Ishikawa (cell line): ENCODE measurements at regions not wholly inside any gene's neighbourhood (a gene's known extent, or its start where the extent isn't known, plus 50 kb on each side); places are given as distances from the start of the nearest gene placed in this dataset.

Source experiments
- CEBPB ChIP-seq: IDR thresholded peaks from 2 replicates; pipeline ENCODE4 v1.6.1; 2012
- CREB1 ChIP-seq: IDR thresholded peaks from 2 replicates; pipeline ENCODE4 v1.6.1; 2012; ENCODE audit warnings: low read depth
- EGR1 ChIP-seq: IDR thresholded peaks from 2 replicates; pipeline ENCODE4 v1.6.1; 2012
- EP300 ChIP-seq: IDR thresholded peaks from 2 replicates; pipeline ENCODE4 v1.6.1; 2012; ENCODE audit warnings: borderline replicate concordance
- FOXM1 ChIP-seq: IDR thresholded peaks from 2 replicates; pipeline ENCODE4 v1.6.1; 2012; ENCODE audit warnings: low read depth, borderline replicate concordance
- NFIC ChIP-seq: IDR thresholded peaks from 2 replicates; pipeline ENCODE4 v1.6.1; 2012
- RAD21 ChIP-seq: IDR thresholded peaks from 2 replicates; pipeline ENCODE4 v1.6.1; 2012; ENCODE audit warnings: low read depth
- REST ChIP-seq: IDR thresholded peaks from 2 replicates; pipeline ENCODE4 v1.6.1; 2012; ENCODE audit warnings: low read depth, mild to moderate bottlenecking
- TAF1 ChIP-seq: IDR thresholded peaks from 2 replicates; pipeline ENCODE4 v1.6.1; 2012; ENCODE audit warnings: low read depth, mild to moderate bottlenecking
- TCF12 ChIP-seq: IDR thresholded peaks from 2 replicates; pipeline ENCODE4 v1.6.1; 2012; ENCODE audit warnings: low read depth
- TEAD4 ChIP-seq: IDR thresholded peaks from 2 replicates; pipeline ENCODE4 v1.6.1; 2012
- USF1 ChIP-seq: IDR thresholded peaks from 2 replicates; pipeline ENCODE4 v1.6.1; 2012
- YY1 ChIP-seq: IDR thresholded peaks from 2 replicates; pipeline ENCODE4 v1.6.1; 2012; ENCODE audit warnings: low read depth
- ZBTB7A ChIP-seq: IDR thresholded peaks from 2 replicates; pipeline ENCODE4 v1.6.1; 2012; ENCODE audit warnings: low read depth
- TF ChIP-seq, protein P1 (sequence below): IDR thresholded peaks from 2 replicates; pipeline ENCODE4 v1.6.1; 2012

DNA sequence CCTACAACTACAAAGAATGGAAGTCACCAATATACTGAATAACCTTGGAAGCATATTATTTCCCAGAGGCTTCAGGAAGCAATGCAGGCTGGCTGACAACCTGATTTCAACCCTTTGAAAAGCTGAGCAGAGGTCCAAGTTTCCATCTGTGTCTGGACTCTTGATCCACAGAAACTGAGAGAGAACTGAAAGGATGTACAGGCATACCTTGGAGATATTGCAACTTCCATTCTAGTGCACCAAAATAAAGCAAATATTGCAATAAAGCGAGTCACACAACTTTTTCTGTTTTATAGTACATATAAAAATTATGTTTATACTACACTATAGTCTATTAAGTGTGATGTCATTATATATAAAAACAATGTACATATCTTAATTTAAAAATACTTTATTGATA is 85.3 kb downstream of the TYW3 start:
- TF ChIP-seq TCF12 (no peak), TEAD4 (no peak), RAD21 (no peak), ZBTB7A (no peak), TAF1 (no peak), EGR1 (no peak), YY1 (no peak), USF1 (no peak), NFIC (no peak), REST (no peak), FOXM1 (no peak), EP300 (no peak), CEBPB (no peak), CREB1 (no peak)
- TF ChIP-seq, protein P1, sequence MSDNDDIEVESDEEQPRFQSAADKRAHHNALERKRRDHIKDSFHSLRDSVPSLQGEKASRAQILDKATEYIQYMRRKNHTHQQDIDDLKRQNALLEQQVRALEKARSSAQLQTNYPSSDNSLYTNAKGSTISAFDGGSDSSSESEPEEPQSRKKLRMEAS, result no peak

DNA sequence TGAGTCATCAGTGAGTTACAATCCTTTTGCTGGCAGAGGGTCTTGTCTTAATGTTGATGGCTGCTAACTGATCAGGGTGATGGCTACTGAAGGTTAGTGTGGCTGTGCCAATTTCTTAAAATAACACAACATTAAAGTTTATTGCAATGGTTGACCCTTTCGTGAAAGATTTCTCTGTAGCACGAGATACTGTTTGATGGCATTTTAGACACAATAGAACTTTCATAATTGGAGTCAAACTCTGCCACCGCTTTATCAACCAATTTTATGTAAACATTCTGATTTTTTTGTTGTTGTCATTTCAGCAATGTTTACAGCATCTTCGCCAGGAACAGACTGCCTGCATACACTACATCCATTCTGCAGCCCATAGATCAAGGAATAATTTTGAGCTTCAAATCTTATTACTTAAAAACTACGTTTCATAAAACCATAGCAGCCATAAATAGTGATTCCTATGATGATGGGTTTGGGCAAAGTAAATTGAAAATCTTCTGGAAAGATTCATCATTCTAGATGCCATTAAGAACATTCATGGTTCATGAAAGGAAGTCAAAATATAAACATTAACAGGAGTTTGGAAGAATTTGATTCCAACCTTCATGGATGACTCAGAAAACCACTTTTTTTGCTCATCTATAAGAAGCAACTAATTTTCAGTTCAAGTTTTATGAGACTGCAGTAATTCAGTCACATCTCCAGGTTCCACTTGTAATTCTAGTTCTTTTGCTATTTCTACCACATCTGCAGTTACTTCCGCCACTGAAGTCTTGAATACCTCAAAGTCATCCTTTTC is 85.9 kb downstream of the TYW3 start:
- no peak for TF ChIP-seq CREB1
- TF ChIP-seq CEBPB, result no peak
- TF ChIP-seq NFIC, result no peak
- no peak for TF ChIP-seq TCF12
- TF ChIP-seq ZBTB7A, result no peak
- TF ChIP-seq, protein P1, result no peak
- no peak for TF ChIP-seq USF1
- no peak for TF ChIP-seq EP300
- no peak for TF ChIP-seq TEAD4
- no peak for TF ChIP-seq EGR1
- TF ChIP-seq YY1, result no peak
- TF ChIP-seq FOXM1, result no peak

DNA sequence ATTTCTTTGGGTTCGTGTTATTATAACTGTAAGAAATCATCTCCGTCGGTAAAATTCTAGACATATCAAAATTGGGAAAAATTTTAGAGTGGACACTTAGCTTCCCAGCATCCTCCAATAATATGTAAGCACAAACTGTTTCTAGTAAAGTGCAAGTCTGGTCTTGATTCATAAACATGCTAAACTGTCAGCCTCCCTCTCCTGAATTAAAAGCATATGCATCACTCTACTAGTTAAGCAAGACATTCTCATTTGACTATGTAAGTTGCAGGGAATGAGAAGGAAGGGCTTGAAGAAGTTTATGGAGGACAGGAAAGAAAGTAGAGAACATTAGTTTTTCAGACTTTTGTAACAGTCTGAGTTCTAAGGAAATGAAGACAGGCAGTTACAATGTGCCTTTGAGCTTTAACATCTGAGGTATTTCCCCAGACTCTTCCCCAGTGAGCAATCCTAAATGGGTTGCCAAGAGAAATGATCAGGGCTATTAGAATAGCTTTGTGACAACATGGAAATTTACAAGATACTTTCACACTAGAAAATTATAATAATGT is 90.0 kb downstream of the TYW3 start:
- no peak for TF ChIP-seq USF1
- no peak for TF ChIP-seq CREB1
- TF ChIP-seq RAD21, result no peak
- TF ChIP-seq FOXM1, result no peak
- no peak for TF ChIP-seq TCF12
- TF ChIP-seq NFIC, result no peak
- TF ChIP-seq, protein P1, result no peak
- TF ChIP-seq EGR1, result no peak
- no peak for TF ChIP-seq EP300
- TF ChIP-seq ZBTB7A, result no peak
- TF ChIP-seq TEAD4, result no peak
- no peak for TF ChIP-seq YY1
- TF ChIP-seq REST, result no peak
- TF ChIP-seq TAF1, result no peak
- TF ChIP-seq CEBPB, result no peak

GRCh38 chr1:74824497-74825107 is 91.7 kb downstream of the TYW3 start:
- TF ChIP-seq EP300, result no peak
- no peak for TF ChIP-seq ZBTB7A

DNA sequence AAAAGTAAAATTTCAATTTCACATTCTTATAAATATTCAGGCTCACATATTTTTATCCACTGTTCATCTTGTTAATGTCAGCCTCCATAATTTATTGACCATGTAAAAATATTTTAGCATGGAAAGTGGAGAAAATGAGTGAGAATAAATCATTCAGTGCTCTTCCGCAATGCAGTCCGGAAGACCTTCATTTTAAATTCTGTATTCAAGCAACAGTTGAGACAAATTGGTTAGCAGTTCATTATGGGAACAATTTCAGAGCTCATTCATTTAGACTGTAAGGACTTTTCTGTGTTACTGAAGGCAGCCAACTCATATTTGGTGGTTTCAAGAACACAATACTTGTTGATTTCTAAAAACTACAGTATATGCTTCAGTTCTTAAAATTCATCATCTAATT is 97.8 kb downstream of the TYW3 start:
- TF ChIP-seq CEBPB (no peak), EGR1 (no peak), TEAD4 (no peak), ZBTB7A (no peak), REST (no peak), EP300 (no peak), USF1 (no peak), FOXM1 (no peak), TAF1 (no peak), TCF12 (no peak), CREB1 (no peak), NFIC (no peak), YY1 (no peak), RAD21 (no peak)
- TF ChIP-seq, protein P1, result no peak
